COLO668 (cell line): ENCODE measurements at regions not wholly inside any gene's neighbourhood (a gene's known extent, or its start where the extent isn't known, plus 50 kb on each side); places are given as distances from the start of the nearest gene placed in this dataset.

Source experiments
- DNase-seq: peaks from one replicate; lab custom pipeline; 2025; ENCODE audit not compliant: unreplicated experiment; lab: John Stamatoyannopoulos, UW

GRCh38 chr4:15270201-15270600, 157.6 kb upstream of the C1QTNF7 start:
- no peak for DNase-seq

GRCh38 chr4:15286041-15286440, 141.8 kb upstream of the C1QTNF7 start:
- no peak for DNase-seq

- DNase-seq, result no peak
Measured at GRCh38 chr4:15291122-15291521, 136.7 kb upstream of the C1QTNF7 start.

- DNase-seq, result no peak
Measured at GRCh38 chr4:15293711-15294110, 134.1 kb upstream of the C1QTNF7 start.

GRCh38 chr4:15294202-15294601, 133.6 kb upstream of the C1QTNF7 start:
- DNase-seq, result no peak

GRCh38 chr4:15294832-15295231, 133.0 kb upstream of the C1QTNF7 start:
- no peak for DNase-seq

- no peak for DNase-seq
Measured at GRCh38 chr4:15295421-15296162, 132.2 kb upstream of the C1QTNF7 start.

GRCh38 chr4:15297344-15297743, 130.5 kb upstream of the C1QTNF7 start:
- no peak for DNase-seq

GRCh38 chr4:15299627-15300026, 128.2 kb upstream of the C1QTNF7 start:
- no peak for DNase-seq

GRCh38 chr4:15303052-15303641, 124.7 kb upstream of the C1QTNF7 start:
- DNase-seq, result no peak

GRCh38 chr4:15314974-15315373, 112.9 kb upstream of the C1QTNF7 start:
- DNase-seq, result no peak

- no peak for DNase-seq
Measured at GRCh38 chr4:15317246-15317645, 110.6 kb upstream of the C1QTNF7 start.

GRCh38 chr4:15318621-15319348, 109.0 kb upstream of the C1QTNF7 start:
- DNase-seq, result no peak

GRCh38 chr4:15320121-15320678, 107.6 kb upstream of the C1QTNF7 start:
- no peak for DNase-seq

- no peak for DNase-seq
Measured at GRCh38 chr4:15322006-15322405, 105.8 kb upstream of the C1QTNF7 start.

- no peak for DNase-seq
Measured at GRCh38 chr4:15325987-15326386, 101.8 kb upstream of the C1QTNF7 start.

GRCh38 chr4:15327311-15328298, 100.2 kb upstream of the C1QTNF7 start:
- no peak for DNase-seq

GRCh38 chr4:15331930-15332329, 95.9 kb upstream of the C1QTNF7 start:
- no peak for DNase-seq

- no peak for DNase-seq
Measured at GRCh38 chr4:15332377-15332776, 95.5 kb upstream of the C1QTNF7 start.
